ENCODE measurements at regions not wholly inside any gene's neighbourhood (a gene's known extent, or its start where the extent isn't known, plus 50 kb on each side); places are given as distances from the start of the nearest gene placed in this dataset.

DNA sequence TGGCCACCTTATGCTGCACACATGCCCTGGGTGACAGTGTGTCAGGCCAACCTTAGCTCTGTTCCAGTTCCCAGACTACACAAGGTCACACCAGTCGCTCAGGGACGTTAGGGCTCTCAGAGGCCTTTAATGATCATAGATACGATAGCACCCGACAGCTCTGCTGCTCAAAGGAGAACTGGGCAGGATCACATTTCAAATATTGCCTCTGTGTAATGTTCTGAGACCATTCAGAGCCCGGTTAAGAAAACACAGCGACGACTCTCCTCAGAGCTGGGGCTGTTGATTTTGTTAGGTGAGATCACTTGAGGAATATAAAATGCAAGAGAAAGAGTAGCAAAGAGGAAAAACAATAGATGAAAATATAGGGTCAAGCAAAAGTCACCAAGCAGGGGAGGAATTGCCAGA lies 166.6 kb upstream of the TANK start:
- DNase-seq: no peak
- Histone ChIP-seq H3K4me3 (no peak overlapping the region), H3K9me3 (no peaks in the 10 kb centered on the region), H3K36me3 (no peaks in the 10 kb centered on the region), H3K27ac (no peak overlapping the region), H3K4me1 (peaks cover 0 to 12% (median 0%) of the 10 kb centered on the region in 3 donors), H3K27me3 (no peaks in the 10 kb centered on the region)
- TF ChIP-seq POLR2A (IDR thresholded peaks at IDR 0.05): no peak
- TF ChIP-seq, protein P1, sequence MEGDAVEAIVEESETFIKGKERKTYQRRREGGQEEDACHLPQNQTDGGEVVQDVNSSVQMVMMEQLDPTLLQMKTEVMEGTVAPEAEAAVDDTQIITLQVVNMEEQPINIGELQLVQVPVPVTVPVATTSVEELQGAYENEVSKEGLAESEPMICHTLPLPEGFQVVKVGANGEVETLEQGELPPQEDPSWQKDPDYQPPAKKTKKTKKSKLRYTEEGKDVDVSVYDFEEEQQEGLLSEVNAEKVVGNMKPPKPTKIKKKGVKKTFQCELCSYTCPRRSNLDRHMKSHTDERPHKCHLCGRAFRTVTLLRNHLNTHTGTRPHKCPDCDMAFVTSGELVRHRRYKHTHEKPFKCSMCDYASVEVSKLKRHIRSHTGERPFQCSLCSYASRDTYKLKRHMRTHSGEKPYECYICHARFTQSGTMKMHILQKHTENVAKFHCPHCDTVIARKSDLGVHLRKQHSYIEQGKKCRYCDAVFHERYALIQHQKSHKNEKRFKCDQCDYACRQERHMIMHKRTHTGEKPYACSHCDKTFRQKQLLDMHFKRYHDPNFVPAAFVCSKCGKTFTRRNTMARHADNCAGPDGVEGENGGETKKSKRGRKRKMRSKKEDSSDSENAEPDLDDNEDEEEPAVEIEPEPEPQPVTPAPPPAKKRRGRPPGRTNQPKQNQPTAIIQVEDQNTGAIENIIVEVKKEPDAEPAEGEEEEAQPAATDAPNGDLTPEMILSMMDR (IDR thresholded peaks at IDR 0.05): no peak
- 89 to 95% methylated on average over 5 to 7 of the region's 7 CpGs for WGBS, 2 donors
- intact Hi-C loops (cut with DNase I): no loop called here

DNA sequence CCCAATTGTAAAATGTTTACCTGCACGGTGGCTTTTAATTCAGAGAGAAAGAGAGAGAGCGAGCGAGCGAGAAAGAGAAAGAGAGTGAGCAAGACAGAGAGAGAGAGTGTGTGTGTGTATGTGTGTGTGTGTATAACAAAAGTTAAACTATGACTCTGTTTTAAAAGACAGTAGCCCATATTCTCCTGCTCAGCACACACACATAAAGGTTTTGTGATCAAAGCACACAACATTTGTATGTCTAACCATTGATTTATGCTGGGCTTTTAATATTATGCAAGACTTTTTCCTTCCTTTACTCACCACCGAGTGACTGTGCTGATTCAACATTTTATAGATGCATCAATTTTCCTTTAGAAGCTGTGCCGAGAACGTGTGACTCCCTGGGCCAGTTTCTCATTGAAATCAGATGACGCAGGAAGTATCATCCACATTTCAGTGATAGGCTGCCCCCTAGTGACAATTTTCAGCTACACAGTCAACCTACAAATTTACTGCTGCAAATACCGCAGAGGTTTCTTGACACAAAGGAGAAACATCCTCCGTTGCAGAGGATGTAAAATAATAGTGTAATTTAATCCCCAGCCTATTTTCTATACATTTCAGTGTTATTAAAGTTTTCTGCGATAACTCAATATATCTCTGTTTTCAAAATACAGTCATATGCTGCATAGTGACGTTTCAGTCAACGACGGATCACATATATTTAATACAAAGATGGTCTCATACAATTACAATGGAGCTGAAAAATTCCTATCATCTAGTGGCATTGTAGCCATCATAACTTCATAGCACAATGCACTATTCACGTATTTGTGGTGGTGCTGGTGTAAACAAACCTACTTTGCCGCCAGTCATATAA lies 165.9 kb upstream of the TANK start:
- H3K27ac ChIP-seq: peak overlapping the region in 1 of 4 donors; percentile 39
- 42 to 44% methylated on average over 16 of the region's 16 CpGs for WGBS, 2 donors
- no peak for DNase-seq
- H3K36me3 ChIP-seq: no peaks in the 10 kb centered on the region
- H3K4me1 ChIP-seq: peaks cover 0 to 12% (median 0%) of the 10 kb centered on the region in 3 donors
- H3K9me3 ChIP-seq: no peaks in the 10 kb centered on the region
- intact Hi-C loops (cut with DNase I): no loop called here
- TF ChIP-seq, protein P1 (IDR thresholded peaks at IDR 0.05): peak; percentile 69 to 94 (median 88)
- no peak for TF ChIP-seq POLR2A (IDR thresholded peaks at IDR 0.05)
- H3K4me3 ChIP-seq: peak overlapping the region in 1 of 4 donors; percentile 32
- no peaks in the 10 kb centered on the region for H3K27me3 ChIP-seq

DNA sequence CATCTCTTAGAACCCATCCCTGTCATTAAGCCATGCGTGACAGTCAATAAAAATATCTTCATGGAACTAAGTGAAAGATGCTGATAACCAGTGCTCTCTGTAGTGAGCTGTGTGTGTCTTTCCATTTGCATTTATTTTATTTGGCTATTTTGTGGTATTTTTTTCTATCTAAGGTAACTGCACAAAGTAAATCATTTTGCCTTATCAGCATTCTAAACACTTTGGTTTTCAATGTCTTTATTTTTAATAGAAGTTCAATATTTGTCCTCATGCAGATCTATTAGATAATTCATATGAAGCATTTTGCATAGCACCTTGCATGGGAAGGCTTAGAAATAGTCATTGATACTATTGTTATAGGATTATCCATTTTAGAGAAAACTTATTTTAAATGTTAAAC lies 163.6 kb upstream of the TANK start:
- DNase-seq: no peak
- H3K4me3 ChIP-seq: no peak overlapping the region
- no peaks in the 10 kb centered on the region for H3K27me3 ChIP-seq
- no peaks in the 10 kb centered on the region for H3K9me3 ChIP-seq
- intact Hi-C loops (cut with DNase I): no loop called here
- no peaks in the 10 kb centered on the region for H3K36me3 ChIP-seq
- WGBS, 2 donors: 94 to 100% methylated on average over 1 of the region's 1 CpG
- no peak overlapping the region for H3K27ac ChIP-seq
- H3K4me1 ChIP-seq: peaks cover 0 to 12% (median 0%) of the 10 kb centered on the region in 3 donors
- TF ChIP-seq, protein P1 (IDR thresholded peaks at IDR 0.05): no peak
- TF ChIP-seq POLR2A (IDR thresholded peaks at IDR 0.05): no peak

DNA sequence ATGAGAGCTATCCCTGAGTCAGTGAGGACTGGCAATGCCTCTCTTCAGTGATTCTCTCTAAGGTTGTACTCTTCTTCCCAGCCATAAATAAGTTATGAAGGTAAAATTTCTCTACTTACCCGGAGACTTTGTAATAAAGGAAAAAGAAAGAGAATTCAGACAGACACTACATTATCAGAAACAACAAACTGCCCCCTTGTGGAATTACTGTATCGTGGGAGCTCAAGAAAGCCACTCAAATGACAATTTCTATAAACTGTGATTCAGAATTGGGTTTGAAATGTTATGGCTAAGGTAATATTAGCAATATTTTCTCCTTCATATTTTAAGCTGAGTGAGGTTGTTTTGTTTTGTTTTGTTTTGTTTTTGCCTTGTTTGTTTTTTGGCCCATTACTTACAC lies 155.8 kb upstream of the TANK start:
- no peaks in the 10 kb centered on the region for H3K36me3 ChIP-seq
- H3K27me3 ChIP-seq: no peaks in the 10 kb centered on the region
- intact Hi-C loops (cut with DNase I): no loop called here
- no peak overlapping the region for H3K4me3 ChIP-seq
- H3K4me1 ChIP-seq: no peaks in the 10 kb centered on the region
- TF ChIP-seq POLR2A (IDR thresholded peaks at IDR 0.05): no peak
- TF ChIP-seq, protein P1 (IDR thresholded peaks at IDR 0.05): peak in 3 of 6 experiments; percentile 16 to 46 (median 24)
- no peaks in the 10 kb centered on the region for H3K9me3 ChIP-seq
- WGBS, 2 donors: 51 to 56% methylated on average over 2 of the region's 2 CpGs
- no peak for DNase-seq
- no peak overlapping the region for H3K27ac ChIP-seq

DNA sequence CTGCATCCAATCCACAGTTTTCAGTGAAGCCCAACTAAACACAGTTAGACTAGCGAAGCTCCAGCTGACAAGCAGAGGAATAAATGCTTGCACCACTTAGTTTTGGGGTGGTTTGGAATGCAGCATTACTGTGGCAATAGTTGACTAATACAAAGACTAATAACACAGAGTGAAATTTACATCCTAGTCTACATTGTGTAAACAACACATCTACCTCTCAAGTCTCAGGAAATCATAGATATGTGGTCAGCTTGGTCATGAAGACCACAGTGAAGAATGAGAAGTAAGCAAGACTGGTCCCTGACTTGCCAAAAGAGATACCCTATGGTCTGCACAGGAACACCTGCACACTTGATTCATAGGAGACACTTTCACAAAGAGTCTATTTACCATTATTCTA lies 155.1 kb upstream of the TANK start:
- intact Hi-C loops (cut with DNase I): no loop called here
- Histone ChIP-seq H3K9me3 (no peaks in the 10 kb centered on the region), H3K4me1 (no peaks in the 10 kb centered on the region), H3K4me3 (no peak overlapping the region), H3K27ac (no peak overlapping the region), H3K36me3 (no peaks in the 10 kb centered on the region), H3K27me3 (no peaks in the 10 kb centered on the region)
- 0 to 78% methylated on average over 1 of the region's 1 CpG for WGBS, 2 donors
- DNase-seq: no peak
- TF ChIP-seq, protein P1 (IDR thresholded peaks at IDR 0.05): no peak

Data from esophagus squamous epithelium (tissue), 5 donors.